C4-2B (cell line): ENCODE measurements at regions not wholly inside any gene's neighbourhood (a gene's known extent, or its start where the extent isn't known, plus 50 kb on each side); places are given as distances from the start of the nearest gene placed in this dataset.

Source experiments
- ZFX ChIP-seq: fragments of 450-650 bp; IDR thresholded peaks from 2 replicates; pipeline ENCODE4 v1.6.1; 2017
- TF ChIP-seq, protein P1 (sequence below): fragments of 450-650 bp; conservative IDR thresholded peaks from 2 replicates; pipeline ENCODE4 v1.5.1; 2017; ENCODE audit warnings: mild to moderate bottlenecking

DNA sequence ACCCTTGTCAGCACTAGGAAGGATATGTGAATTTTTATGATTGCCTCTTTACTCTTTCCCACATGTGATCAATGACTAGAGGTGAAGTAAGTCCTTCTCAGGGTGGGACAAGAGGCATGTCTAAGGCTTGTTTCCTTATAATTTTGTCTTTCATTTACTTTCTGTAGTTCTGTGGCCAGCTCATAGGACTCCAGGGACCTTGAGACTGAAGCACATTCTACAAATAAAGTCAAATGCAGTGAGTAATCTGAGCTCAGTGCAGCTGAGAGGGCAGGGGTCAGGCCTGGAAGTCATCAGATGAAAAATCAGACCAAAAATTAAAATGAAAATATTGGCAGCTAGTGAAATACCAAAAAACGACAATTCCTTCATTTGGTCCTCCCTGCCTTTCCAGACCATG, 424.7 kb upstream of the THBS1 start:
- TF ChIP-seq, protein P1, sequence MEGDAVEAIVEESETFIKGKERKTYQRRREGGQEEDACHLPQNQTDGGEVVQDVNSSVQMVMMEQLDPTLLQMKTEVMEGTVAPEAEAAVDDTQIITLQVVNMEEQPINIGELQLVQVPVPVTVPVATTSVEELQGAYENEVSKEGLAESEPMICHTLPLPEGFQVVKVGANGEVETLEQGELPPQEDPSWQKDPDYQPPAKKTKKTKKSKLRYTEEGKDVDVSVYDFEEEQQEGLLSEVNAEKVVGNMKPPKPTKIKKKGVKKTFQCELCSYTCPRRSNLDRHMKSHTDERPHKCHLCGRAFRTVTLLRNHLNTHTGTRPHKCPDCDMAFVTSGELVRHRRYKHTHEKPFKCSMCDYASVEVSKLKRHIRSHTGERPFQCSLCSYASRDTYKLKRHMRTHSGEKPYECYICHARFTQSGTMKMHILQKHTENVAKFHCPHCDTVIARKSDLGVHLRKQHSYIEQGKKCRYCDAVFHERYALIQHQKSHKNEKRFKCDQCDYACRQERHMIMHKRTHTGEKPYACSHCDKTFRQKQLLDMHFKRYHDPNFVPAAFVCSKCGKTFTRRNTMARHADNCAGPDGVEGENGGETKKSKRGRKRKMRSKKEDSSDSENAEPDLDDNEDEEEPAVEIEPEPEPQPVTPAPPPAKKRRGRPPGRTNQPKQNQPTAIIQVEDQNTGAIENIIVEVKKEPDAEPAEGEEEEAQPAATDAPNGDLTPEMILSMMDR, result no peak
- no peak for TF ChIP-seq ZFX
